CD14-positive monocyte (primary cell): ENCODE measurements at regions not wholly inside any gene's neighbourhood (a gene's known extent, or its start where the extent isn't known, plus 50 kb on each side); places are given as distances from the start of the nearest gene placed in this dataset.

ENCODE experiments used
- DNase-seq, 3 donors: peaks; one replicate each; pipeline ENCODE4 v3.0.0-alpha.2; 2011 to 2022
- H2AFZ ChIP-seq: 2 replicates; pipeline ENCODE4 v1.6.0; 2012; ENCODE audit warnings: mild to moderate bottlenecking, low read depth, low read length, inconsistent platforms; ENCODE audit not compliant: insufficient read depth, poor library complexity, severe bottlenecking
- H3K27ac ChIP-seq, 2 donors: 1 replicate in 1 of 2; 2 replicates in 1 of 2; pipeline ENCODE4 v1.5.1; 2012 to 2013; ENCODE audit warnings: low read length in 2 of 2, control low read depth in 1 of 2, inconsistent platforms in 1 of 2, low read depth in 1 of 2, mild to moderate bottlenecking in 1 of 2
- H3K27me3 ChIP-seq, 2 donors: one replicate each; pipeline versions ENCODE4 v1.6.0 to v1.6.1; 2011 to 2013; ENCODE audit warnings: low read length in 2 of 2; ENCODE audit not compliant: control insufficient read depth in 2 of 2, insufficient read depth in 2 of 2
- H3K36me3 ChIP-seq, 2 donors: replicated peaks in 1 of 2; 1 replicate in 1 of 2; 2 replicates in 1 of 2; pipeline versions ENCODE4 v1.5.1 to v1.6.1; 2012 to 2013; ENCODE audit warnings: low read length in 2 of 2, control low read depth in 1 of 2, inconsistent platforms in 1 of 2, mild to moderate bottlenecking in 1 of 2; ENCODE audit not compliant: insufficient read depth in 2 of 2, control insufficient read depth in 1 of 2
- H3K4me1 ChIP-seq, 2 donors: 1 replicate in 1 of 2; 2 replicates in 1 of 2; pipeline versions ENCODE4 v1.5.1 to v1.6.1; 2012 to 2013; ENCODE audit warnings: low read length in 2 of 2, control low read depth in 1 of 2, inconsistent platforms in 1 of 2, mild to moderate bottlenecking in 1 of 2, moderate library complexity in 1 of 2; ENCODE audit not compliant: insufficient read depth in 2 of 2, control insufficient read depth in 1 of 2
- H3K4me2 ChIP-seq: replicated peaks from 2 replicates; pipeline ENCODE3; 2012; ENCODE audit warnings: low read length, moderate library complexity, mild to moderate bottlenecking; ENCODE audit not compliant: poor library complexity, severe bottlenecking; ENCODE audit errors: extremely low read depth
- H3K4me3 ChIP-seq, 3 experiments: fragments of 200-600 bp in 1 of 3; sonication (generic) in 1 of 3; replicated peaks in 1 of 3; 1 replicate in 2 of 3; 2 replicates in 1 of 3; pipeline ENCODE4 v1.5.1; 2011 to 2013; ENCODE audit warnings: low read length in 3 of 3, mild to moderate bottlenecking in 3 of 3, control low read depth in 2 of 3, low read depth in 2 of 3, inconsistent platforms in 1 of 3, moderate library complexity in 1 of 3
- H3K79me2 ChIP-seq: 2 replicates; pipeline ENCODE4 v1.6.0; 2012; ENCODE audit warnings: mild to moderate bottlenecking, control low read depth, inconsistent platforms, low read length, moderate library complexity; ENCODE audit not compliant: insufficient read depth
- H3K9ac ChIP-seq: 2 replicates; pipeline ENCODE4 v1.6.0; 2017; ENCODE audit warnings: low read length, mild to moderate bottlenecking; ENCODE audit not compliant: insufficient read depth, poor library complexity, severe bottlenecking
- H3K9me3 ChIP-seq, 2 donors: replicated peaks in 1 of 2; 1 replicate in 1 of 2; 2 replicates in 1 of 2; pipeline versions ENCODE4 v1.5.1 to v1.6.1; 2012 to 2013; ENCODE audit warnings: low read length in 2 of 2, control low read depth in 1 of 2; ENCODE audit not compliant: control insufficient read depth in 1 of 2, insufficient read depth in 1 of 2
- H4K20me1 ChIP-seq: 2 replicates; pipeline ENCODE4 v1.6.0; 2012; ENCODE audit warnings: mild to moderate bottlenecking, low read length, control low read depth, moderate library complexity; ENCODE audit not compliant: insufficient read depth
- H3K27ac Mint-ChIP-seq, 7 donors: one replicate each; pipeline ENCODE4 v1.8.0; 2020; ENCODE audit warnings: mild to moderate bottlenecking in 7 of 7, mixed read lengths in 7 of 7, moderate library complexity in 6 of 7, inconsistent platforms in 2 of 7
- H3K27me3 Mint-ChIP-seq, 3 donors: one replicate each; pipeline ENCODE4 v1.8.0; 2021 to 2022; ENCODE audit warnings: low read depth in 3 of 3, mild to moderate bottlenecking in 3 of 3, mixed read lengths in 3 of 3, moderate library complexity in 3 of 3, inconsistent platforms in 1 of 3
- H3K36me3 Mint-ChIP-seq, 2 donors: one replicate each; pipeline ENCODE4 v1.8.0; 2020; ENCODE audit warnings: mixed read lengths in 2 of 2, inconsistent platforms in 1 of 2, mild to moderate bottlenecking in 1 of 2
- H3K4me1 Mint-ChIP-seq: one replicate; pipeline ENCODE4 v1.8.0; 2020; ENCODE audit warnings: mild to moderate bottlenecking, mixed read lengths
- H3K4me3 Mint-ChIP-seq, 2 donors: one replicate each; pipeline ENCODE4 v1.8.0; 2020; ENCODE audit warnings: mild to moderate bottlenecking in 2 of 2, mixed read lengths in 2 of 2, moderate library complexity in 1 of 2
- H3K9me3 Mint-ChIP-seq, 7 donors: one replicate each; pipeline ENCODE4 v1.8.0; 2020 to 2022; ENCODE audit warnings: mixed read lengths in 7 of 7, mild to moderate bottlenecking in 6 of 7, moderate library complexity in 6 of 7, inconsistent platforms in 2 of 7
- CTCF ChIP-seq: fragments of 200-600 bp; IDR thresholded peaks from one replicate; pipeline ENCODE4 v1.8.0; 2022; ENCODE audit warnings: antibody characterized with exemption, mild to moderate bottlenecking
- WGBS: methylation state at CpG from one replicate; pipeline ENCODE4 v1.1.5; 2013; ENCODE audit warnings: missing lambda C conversion rate; ENCODE audit not compliant: insufficient coverage; 5-methylcytosine and 5-hydroxymethylcytosine counted together
- intact Hi-C, 2 donors: fragments of 100-400 bp; cut with micrococcal nuclease; formaldehyde crosslinking; loops; one replicate each; pipeline versions ENCODE4 v1.15.0 to v1.15.1; 2023

- Mint-ChIP-seq H3K9me3 (peaks cover 0 to 6% (median 3%) of the 10 kb centered on the region in 7 donors), H3K4me1 (no peaks in the 10 kb centered on the region), H3K4me3 (no peak overlapping the region), H3K36me3 (no peaks in the 10 kb centered on the region), H3K27ac (no peak overlapping the region), H3K27me3 (peaks cover 0 to 3% (median 0%) of the 10 kb centered on the region in 3 donors)
- no peak for DNase-seq
- no peak overlapping the region for H3K9ac ChIP-seq
- H3K36me3 ChIP-seq = no peaks in the 10 kb centered on the region
- H3K27ac ChIP-seq = no peak overlapping the region
- TF ChIP-seq CTCF = no peak
- H3K4me2 ChIP-seq = no peak overlapping the region
- peaks cover 0 to under 1% of the 10 kb centered on the region in 2 donors for H3K9me3 ChIP-seq
- H3K79me2 ChIP-seq = no peaks in the 10 kb centered on the region
- H4K20me1 ChIP-seq = no peaks in the 10 kb centered on the region
- no peak overlapping the region for H2AFZ ChIP-seq
- intact Hi-C loops = no loop called here
- H3K4me3 ChIP-seq = no peak overlapping the region
- no peaks in the 10 kb centered on the region for H3K27me3 ChIP-seq
- no peaks in the 10 kb centered on the region for H3K4me1 ChIP-seq
Measured at GRCh38 chr3:7927864-7928263, 573.8 kb upstream of the LMCD1 start.

- intact Hi-C loops = no loop called here
- peaks cover 4 to 10% (median 6%) of the 10 kb centered on the region in 7 donors for H3K9me3 Mint-ChIP-seq
- WGBS = 100% methylated on average over 1 of the region's 2 CpGs
- H3K27ac Mint-ChIP-seq = no peak overlapping the region
- Histone ChIP-seq H3K9me3 (peaks cover 3 to 8% of the 10 kb centered on the region in 2 donors), H3K36me3 (no peaks in the 10 kb centered on the region), H3K27ac (no peak overlapping the region), H3K4me1 (no peaks in the 10 kb centered on the region), H3K27me3 (no peaks in the 10 kb centered on the region), H3K79me2 (no peaks in the 10 kb centered on the region), H2AFZ (no peak overlapping the region), H3K4me2 (no peak overlapping the region), H3K9ac (no peak overlapping the region), H4K20me1 (no peaks in the 10 kb centered on the region), H3K4me3 (no peak overlapping the region)
- no peak overlapping the region for H3K4me3 Mint-ChIP-seq
- no peak for DNase-seq
- H3K36me3 Mint-ChIP-seq = no peaks in the 10 kb centered on the region
- H3K27me3 Mint-ChIP-seq = peaks cover 0 to 3% (median 0%) of the 10 kb centered on the region in 3 donors
- TF ChIP-seq CTCF = no peak
- H3K4me1 Mint-ChIP-seq = no peaks in the 10 kb centered on the region
Measured at GRCh38 chr3:7929319-7929889, 572.2 kb upstream of the LMCD1 start.
